ENCODE measurements at regions not wholly inside any gene's neighbourhood (a gene's known extent, or its start where the extent isn't known, plus 50 kb on each side); places are given as distances from the start of the nearest gene placed in this dataset.

DNA sequence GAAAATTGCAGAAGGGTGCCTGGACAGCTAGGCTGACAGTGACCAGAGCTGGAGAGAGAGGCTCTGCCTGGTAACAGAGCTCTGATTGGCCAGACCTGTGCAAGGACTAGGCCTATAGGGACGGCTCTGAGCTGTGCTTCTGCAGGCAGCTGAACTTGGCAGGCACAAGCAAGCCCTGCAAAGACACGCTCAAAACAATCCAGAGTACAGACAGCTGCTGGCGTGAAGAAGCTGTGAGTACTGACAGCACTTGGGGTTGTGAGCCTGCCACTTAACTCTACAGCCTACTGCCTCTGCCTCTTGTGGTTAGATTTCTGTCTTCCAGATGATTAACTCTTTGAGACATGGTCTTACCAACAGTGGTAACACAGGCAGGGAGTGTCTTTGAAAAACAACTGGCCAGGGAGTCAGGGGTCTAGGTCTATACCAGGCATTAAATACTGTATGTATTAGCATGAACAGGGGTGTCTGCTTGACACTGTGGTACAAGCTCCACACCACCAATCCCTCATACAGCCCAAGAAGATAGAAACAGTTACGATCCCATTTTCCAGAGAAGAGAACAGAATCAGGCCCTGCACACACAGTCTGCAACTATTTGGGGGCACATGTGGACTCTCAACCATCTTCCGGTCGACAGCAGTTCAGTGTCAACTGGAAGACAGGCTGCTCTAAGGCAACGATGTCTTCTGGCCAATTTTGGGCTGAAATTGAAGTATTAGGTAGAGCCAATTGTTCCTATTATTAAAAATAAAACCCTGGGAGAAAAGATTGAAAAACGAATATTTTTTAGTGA is 568.4 kb downstream of the TNS1 start:
- peak in 1 of 2 donors; percentile 15 for TF ChIP-seq POLR2A (IDR thresholded peaks at IDR 0.05)
- TF ChIP-seq, protein P1, sequence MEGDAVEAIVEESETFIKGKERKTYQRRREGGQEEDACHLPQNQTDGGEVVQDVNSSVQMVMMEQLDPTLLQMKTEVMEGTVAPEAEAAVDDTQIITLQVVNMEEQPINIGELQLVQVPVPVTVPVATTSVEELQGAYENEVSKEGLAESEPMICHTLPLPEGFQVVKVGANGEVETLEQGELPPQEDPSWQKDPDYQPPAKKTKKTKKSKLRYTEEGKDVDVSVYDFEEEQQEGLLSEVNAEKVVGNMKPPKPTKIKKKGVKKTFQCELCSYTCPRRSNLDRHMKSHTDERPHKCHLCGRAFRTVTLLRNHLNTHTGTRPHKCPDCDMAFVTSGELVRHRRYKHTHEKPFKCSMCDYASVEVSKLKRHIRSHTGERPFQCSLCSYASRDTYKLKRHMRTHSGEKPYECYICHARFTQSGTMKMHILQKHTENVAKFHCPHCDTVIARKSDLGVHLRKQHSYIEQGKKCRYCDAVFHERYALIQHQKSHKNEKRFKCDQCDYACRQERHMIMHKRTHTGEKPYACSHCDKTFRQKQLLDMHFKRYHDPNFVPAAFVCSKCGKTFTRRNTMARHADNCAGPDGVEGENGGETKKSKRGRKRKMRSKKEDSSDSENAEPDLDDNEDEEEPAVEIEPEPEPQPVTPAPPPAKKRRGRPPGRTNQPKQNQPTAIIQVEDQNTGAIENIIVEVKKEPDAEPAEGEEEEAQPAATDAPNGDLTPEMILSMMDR (IDR thresholded peaks at IDR 0.05) = no peak

Measured in uterus (tissue), 2 donors.